ENCODE measurements at regions not wholly inside any gene's neighbourhood (a gene's known extent, or its start where the extent isn't known, plus 50 kb on each side); places are given as distances from the start of the nearest gene placed in this dataset.

DNA sequence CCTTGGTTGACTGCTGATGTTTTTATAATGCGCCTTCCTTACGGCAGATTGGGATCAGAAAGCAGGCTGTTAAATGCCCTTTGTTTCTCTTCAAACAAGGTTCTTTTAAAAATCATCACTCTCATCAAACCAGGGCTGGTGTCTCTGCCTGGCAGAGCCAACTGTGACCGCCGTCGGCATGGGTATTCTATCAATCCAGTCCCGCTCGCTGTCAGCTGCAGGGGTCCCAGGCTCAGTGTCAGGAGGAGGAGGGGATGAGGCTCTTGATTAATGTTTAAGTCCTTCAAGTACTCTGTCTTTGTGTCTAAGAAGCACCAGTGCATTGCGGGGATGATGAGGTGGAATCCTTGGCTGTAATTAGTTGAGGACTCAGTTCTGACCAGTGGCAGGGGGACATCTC lies 348.1 kb downstream of the RNF144A start:
- TF ChIP-seq, protein P1, sequence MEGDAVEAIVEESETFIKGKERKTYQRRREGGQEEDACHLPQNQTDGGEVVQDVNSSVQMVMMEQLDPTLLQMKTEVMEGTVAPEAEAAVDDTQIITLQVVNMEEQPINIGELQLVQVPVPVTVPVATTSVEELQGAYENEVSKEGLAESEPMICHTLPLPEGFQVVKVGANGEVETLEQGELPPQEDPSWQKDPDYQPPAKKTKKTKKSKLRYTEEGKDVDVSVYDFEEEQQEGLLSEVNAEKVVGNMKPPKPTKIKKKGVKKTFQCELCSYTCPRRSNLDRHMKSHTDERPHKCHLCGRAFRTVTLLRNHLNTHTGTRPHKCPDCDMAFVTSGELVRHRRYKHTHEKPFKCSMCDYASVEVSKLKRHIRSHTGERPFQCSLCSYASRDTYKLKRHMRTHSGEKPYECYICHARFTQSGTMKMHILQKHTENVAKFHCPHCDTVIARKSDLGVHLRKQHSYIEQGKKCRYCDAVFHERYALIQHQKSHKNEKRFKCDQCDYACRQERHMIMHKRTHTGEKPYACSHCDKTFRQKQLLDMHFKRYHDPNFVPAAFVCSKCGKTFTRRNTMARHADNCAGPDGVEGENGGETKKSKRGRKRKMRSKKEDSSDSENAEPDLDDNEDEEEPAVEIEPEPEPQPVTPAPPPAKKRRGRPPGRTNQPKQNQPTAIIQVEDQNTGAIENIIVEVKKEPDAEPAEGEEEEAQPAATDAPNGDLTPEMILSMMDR (IDR thresholded peaks at IDR 0.05) = no peak
- no peak for TF ChIP-seq POLR2A (IDR thresholded peaks at IDR 0.05)

Measured in adrenal gland (tissue), 5 donors.